ENCODE measurements at regions not wholly inside any gene's neighbourhood (a gene's known extent, or its start where the extent isn't known, plus 50 kb on each side); places are given as distances from the start of the nearest gene placed in this dataset.

- H3K27me3 ChIP-seq (ENCODE audit: control insufficient read depth, low read length) = peaks cover 64% of the 10 kb centered on the region
These were observed 203.7 kb downstream of the BMP7 start for GRCh38 chr20:57062696-57063270.

GRCh38 chr20:57064836-57065235 lies 201.6 kb downstream of the BMP7 start:
- peaks cover 67% of the 10 kb centered on the region for H3K27me3 ChIP-seq (ENCODE audit: control insufficient read depth, low read length)

More at GRCh38 chr20:57062696-57063270, 203.7 kb downstream of the BMP7 start:
- H3K4me3 ChIP-seq (ENCODE audit: low read length) = no peak overlapping the region
- H4K20me1 ChIP-seq (ENCODE audit: control insufficient read depth, insufficient read depth, low read depth, low read length) = no peaks in the 10 kb centered on the region
- no peaks in the 10 kb centered on the region for H3K36me3 ChIP-seq (ENCODE audit: control insufficient read depth, low read length)
- H3F3A ChIP-seq (ENCODE audit: control insufficient read depth, insufficient read depth) = no peaks in the 10 kb centered on the region
- H3K9me3 ChIP-seq (ENCODE audit: control insufficient read depth, insufficient read depth, low read length) = no peaks in the 10 kb centered on the region
- H3K79me2 ChIP-seq (ENCODE audit: control insufficient read depth, low read length) = no peaks in the 10 kb centered on the region
- no peaks in the 10 kb centered on the region for H3K4me1 ChIP-seq (ENCODE audit: control insufficient read depth, low read length)
- no peaks in the 10 kb centered on the region for H3K9me2 ChIP-seq (replicated peaks; ENCODE audit: control insufficient read depth, low read length)
- TF ChIP-seq CTCF (IDR thresholded peaks at IDR 0.05; ENCODE audit: low read depth, low read length, poor library complexity, severe bottlenecking) (no peak), EZH2phosphoT487 (IDR thresholded peaks at IDR 0.05; ENCODE audit: borderline replicate concordance, low read length) (no peak)
- H3K27ac ChIP-seq (ENCODE audit: low read depth, low read length) = no peak overlapping the region
- H3K4me2 ChIP-seq (ENCODE audit: low read length) = no peak overlapping the region

GRCh38 chr20:57065646-57066045 lies 200.8 kb downstream of the BMP7 start:
- Histone ChIP-seq H3K4me2 (ENCODE audit: low read length) (no peak overlapping the region), H3K27ac (ENCODE audit: low read depth, low read length) (no peak overlapping the region), H3K27me3 (ENCODE audit: control insufficient read depth, low read length) (peaks cover 66% of the 10 kb centered on the region), H3F3A (ENCODE audit: control insufficient read depth, insufficient read depth) (no peaks in the 10 kb centered on the region), H4K20me1 (ENCODE audit: control insufficient read depth, insufficient read depth, low read depth, low read length) (no peaks in the 10 kb centered on the region), H3K9me3 (ENCODE audit: control insufficient read depth, insufficient read depth, low read length) (no peaks in the 10 kb centered on the region), H3K9me2 (replicated peaks; ENCODE audit: control insufficient read depth, low read length) (no peaks in the 10 kb centered on the region), H3K4me1 (ENCODE audit: control insufficient read depth, low read length) (no peaks in the 10 kb centered on the region), H3K4me3 (ENCODE audit: low read length) (no peak overlapping the region), H3K79me2 (ENCODE audit: control insufficient read depth, low read length) (no peaks in the 10 kb centered on the region), H3K36me3 (ENCODE audit: control insufficient read depth, low read length) (no peaks in the 10 kb centered on the region)
- TF ChIP-seq CTCF (IDR thresholded peaks at IDR 0.05; ENCODE audit: low read depth, low read length, poor library complexity, severe bottlenecking) (no peak), EZH2phosphoT487 (IDR thresholded peaks at IDR 0.05; ENCODE audit: borderline replicate concordance, low read length) (no peak)

More at GRCh38 chr20:57064836-57065235, 201.6 kb downstream of the BMP7 start:
- Histone ChIP-seq H3K27ac (ENCODE audit: low read depth, low read length) (no peak overlapping the region), H3K9me2 (replicated peaks; ENCODE audit: control insufficient read depth, low read length) (no peaks in the 10 kb centered on the region), H3K9me3 (ENCODE audit: control insufficient read depth, insufficient read depth, low read length) (no peaks in the 10 kb centered on the region), H3K36me3 (ENCODE audit: control insufficient read depth, low read length) (no peaks in the 10 kb centered on the region), H3F3A (ENCODE audit: control insufficient read depth, insufficient read depth) (no peaks in the 10 kb centered on the region), H3K4me2 (ENCODE audit: low read length) (no peak overlapping the region), H3K79me2 (ENCODE audit: control insufficient read depth, low read length) (no peaks in the 10 kb centered on the region), H4K20me1 (ENCODE audit: control insufficient read depth, insufficient read depth, low read depth, low read length) (no peaks in the 10 kb centered on the region), H3K4me1 (ENCODE audit: control insufficient read depth, low read length) (no peaks in the 10 kb centered on the region), H3K4me3 (ENCODE audit: low read length) (no peak overlapping the region)
- no peak for TF ChIP-seq CTCF (IDR thresholded peaks at IDR 0.05; ENCODE audit: low read depth, low read length, poor library complexity, severe bottlenecking)
- TF ChIP-seq EZH2phosphoT487 (IDR thresholded peaks at IDR 0.05; ENCODE audit: borderline replicate concordance, low read length) = no peak
